T-helper 2 cell (primary cell): ENCODE measurements at regions not wholly inside any gene's neighbourhood (a gene's known extent, or its start where the extent isn't known, plus 50 kb on each side); places are given as distances from the start of the nearest gene placed in this dataset.

Experiments used
- DNase-seq, 5 experiments: peaks; one replicate each; pipeline versions ENCODE4 v3.0.0 to v3.0.0-alpha.2; 2012 to 2022

- DNase-seq = no peak
Observed at GRCh38 chr2:17303521-17303920, 214.7 kb downstream of the RAD51AP2 start.

- DNase-seq = peak in 1 of 5 experiments; percentile 10
Observed at GRCh38 chr2:17303054-17303453, 215.2 kb downstream of the RAD51AP2 start.

GRCh38 chr2:17302281-17302680 lies 216.0 kb downstream of the RAD51AP2 start:
- no peak for DNase-seq

GRCh38 chr2:17301437-17301836 lies 216.8 kb downstream of the RAD51AP2 start:
- no peak for DNase-seq

- DNase-seq = no peak
Observed at GRCh38 chr2:17299891-17300540, 218.2 kb downstream of the RAD51AP2 start.

GRCh38 chr2:17298453-17298852 lies 219.8 kb downstream of the RAD51AP2 start:
- no peak for DNase-seq

- DNase-seq = no peak
Observed at GRCh38 chr2:17296686-17297085, 221.6 kb downstream of the RAD51AP2 start.

GRCh38 chr2:17289669-17290068 lies 228.6 kb downstream of the RAD51AP2 start:
- DNase-seq = no peak

GRCh38 chr2:17287183-17287582 lies 231.1 kb downstream of the RAD51AP2 start:
- DNase-seq = no peak

- no peak for DNase-seq
Observed at GRCh38 chr2:17282826-17283225, 235.4 kb downstream of the RAD51AP2 start.

- DNase-seq = no peak
Observed at GRCh38 chr2:17282245-17282644, 236.0 kb downstream of the RAD51AP2 start.

- DNase-seq = no peak
Observed at GRCh38 chr2:17276220-17276619, 242.0 kb downstream of the RAD51AP2 start.

GRCh38 chr2:17272652-17273525 lies 245.4 kb downstream of the RAD51AP2 start:
- no peak for DNase-seq

- DNase-seq = no peak
Observed at GRCh38 chr2:17272170-17272569, 246.1 kb downstream of the RAD51AP2 start.

- DNase-seq = no peak
Observed at GRCh38 chr2:17271416-17271815, 246.8 kb downstream of the RAD51AP2 start.

GRCh38 chr2:17270894-17271293 lies 247.3 kb downstream of the RAD51AP2 start:
- peak in 1 of 5 experiments; percentile 35 for DNase-seq

GRCh38 chr2:17263570-17263968 lies 254.7 kb downstream of the RAD51AP2 start:
- DNase-seq = no peak

GRCh38 chr2:17262854-17263569 lies 255.2 kb downstream of the RAD51AP2 start:
- no peak for DNase-seq

GRCh38 chr2:17259613-17260012 lies 258.6 kb downstream of the RAD51AP2 start:
- no peak for DNase-seq

- DNase-seq = no peak
Observed at GRCh38 chr2:17258861-17259260, 259.4 kb downstream of the RAD51AP2 start.

- DNase-seq = no peak
Observed at GRCh38 chr2:17257189-17257909, 260.9 kb downstream of the RAD51AP2 start.

GRCh38 chr2:17255071-17255470 lies 263.2 kb downstream of the RAD51AP2 start:
- DNase-seq = no peak

GRCh38 chr2:17254421-17254820 lies 263.8 kb downstream of the RAD51AP2 start:
- DNase-seq = no peak
